ENCODE measurements at regions not wholly inside any gene's neighbourhood (a gene's known extent, or its start where the extent isn't known, plus 50 kb on each side); places are given as distances from the start of the nearest gene placed in this dataset.

DNA sequence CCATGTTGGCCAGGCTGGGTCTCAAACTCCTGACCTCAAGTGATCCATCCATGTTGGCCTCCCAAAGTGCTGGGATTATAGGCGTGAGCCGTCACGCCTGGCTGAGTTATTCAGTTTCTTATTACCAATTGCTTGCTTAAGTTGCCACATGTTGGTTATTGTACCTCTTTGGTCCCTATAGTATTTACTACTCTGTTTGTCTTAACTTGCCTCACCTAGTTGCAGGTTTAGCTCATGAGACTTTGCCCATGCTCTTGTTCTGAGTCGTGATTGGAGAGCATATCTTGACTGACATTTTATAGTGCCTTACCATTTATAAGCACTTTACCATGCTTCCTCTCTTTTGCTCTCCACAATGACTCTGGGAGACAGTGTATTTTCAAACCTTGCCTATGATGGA is 134.2 kb upstream of the HDGFL1 start:
- TF ChIP-seq TEAD4 (IDR thresholded peaks at IDR 0.05) (no peak), CREB1 (IDR thresholded peaks at IDR 0.05; ENCODE audit: low read depth) (no peak), CEBPB (IDR thresholded peaks at IDR 0.05) (no peak), NFIC (IDR thresholded peaks at IDR 0.05) (no peak), RAD21 (IDR thresholded peaks at IDR 0.05; ENCODE audit: low read depth) (no peak), FOXM1 (IDR thresholded peaks at IDR 0.05; ENCODE audit: borderline replicate concordance, low read depth) (no peak), EGR1 (IDR thresholded peaks at IDR 0.05) (no peak), YY1 (IDR thresholded peaks at IDR 0.05; ENCODE audit: low read depth) (no peak), ZBTB7A (IDR thresholded peaks at IDR 0.05; ENCODE audit: low read depth) (no peak), TCF12 (IDR thresholded peaks at IDR 0.05; ENCODE audit: low read depth) (no peak), TAF1 (IDR thresholded peaks at IDR 0.05; ENCODE audit: low read depth) (no peak), EP300 (IDR thresholded peaks at IDR 0.05; ENCODE audit: borderline replicate concordance) (no peak)
- TF ChIP-seq, protein P1, sequence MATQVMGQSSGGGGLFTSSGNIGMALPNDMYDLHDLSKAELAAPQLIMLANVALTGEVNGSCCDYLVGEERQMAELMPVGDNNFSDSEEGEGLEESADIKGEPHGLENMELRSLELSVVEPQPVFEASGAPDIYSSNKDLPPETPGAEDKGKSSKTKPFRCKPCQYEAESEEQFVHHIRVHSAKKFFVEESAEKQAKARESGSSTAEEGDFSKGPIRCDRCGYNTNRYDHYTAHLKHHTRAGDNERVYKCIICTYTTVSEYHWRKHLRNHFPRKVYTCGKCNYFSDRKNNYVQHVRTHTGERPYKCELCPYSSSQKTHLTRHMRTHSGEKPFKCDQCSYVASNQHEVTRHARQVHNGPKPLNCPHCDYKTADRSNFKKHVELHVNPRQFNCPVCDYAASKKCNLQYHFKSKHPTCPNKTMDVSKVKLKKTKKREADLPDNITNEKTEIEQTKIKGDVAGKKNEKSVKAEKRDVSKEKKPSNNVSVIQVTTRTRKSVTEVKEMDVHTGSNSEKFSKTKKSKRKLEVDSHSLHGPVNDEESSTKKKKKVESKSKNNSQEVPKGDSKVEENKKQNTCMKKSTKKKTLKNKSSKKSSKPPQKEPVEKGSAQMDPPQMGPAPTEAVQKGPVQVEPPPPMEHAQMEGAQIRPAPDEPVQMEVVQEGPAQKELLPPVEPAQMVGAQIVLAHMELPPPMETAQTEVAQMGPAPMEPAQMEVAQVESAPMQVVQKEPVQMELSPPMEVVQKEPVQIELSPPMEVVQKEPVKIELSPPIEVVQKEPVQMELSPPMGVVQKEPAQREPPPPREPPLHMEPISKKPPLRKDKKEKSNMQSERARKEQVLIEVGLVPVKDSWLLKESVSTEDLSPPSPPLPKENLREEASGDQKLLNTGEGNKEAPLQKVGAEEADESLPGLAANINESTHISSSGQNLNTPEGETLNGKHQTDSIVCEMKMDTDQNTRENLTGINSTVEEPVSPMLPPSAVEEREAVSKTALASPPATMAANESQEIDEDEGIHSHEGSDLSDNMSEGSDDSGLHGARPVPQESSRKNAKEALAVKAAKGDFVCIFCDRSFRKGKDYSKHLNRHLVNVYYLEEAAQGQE (IDR thresholded peaks at IDR 0.05; ENCODE audit: low read depth), result no peak
- TF ChIP-seq, protein P2, sequence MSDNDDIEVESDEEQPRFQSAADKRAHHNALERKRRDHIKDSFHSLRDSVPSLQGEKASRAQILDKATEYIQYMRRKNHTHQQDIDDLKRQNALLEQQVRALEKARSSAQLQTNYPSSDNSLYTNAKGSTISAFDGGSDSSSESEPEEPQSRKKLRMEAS (IDR thresholded peaks at IDR 0.05), result no peak
- TF ChIP-seq, protein P3, sequence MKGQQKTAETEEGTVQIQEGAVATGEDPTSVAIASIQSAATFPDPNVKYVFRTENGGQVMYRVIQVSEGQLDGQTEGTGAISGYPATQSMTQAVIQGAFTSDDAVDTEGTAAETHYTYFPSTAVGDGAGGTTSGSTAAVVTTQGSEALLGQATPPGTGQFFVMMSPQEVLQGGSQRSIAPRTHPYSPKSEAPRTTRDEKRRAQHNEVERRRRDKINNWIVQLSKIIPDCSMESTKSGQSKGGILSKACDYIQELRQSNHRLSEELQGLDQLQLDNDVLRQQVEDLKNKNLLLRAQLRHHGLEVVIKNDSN (IDR thresholded peaks at IDR 0.05), result no peak

GRCh38 chr6:22436134-22436533 is 133.2 kb upstream of the HDGFL1 start:
- no peak for TF ChIP-seq RAD21 (IDR thresholded peaks at IDR 0.05; ENCODE audit: low read depth)
- no peak for TF ChIP-seq TEAD4 (IDR thresholded peaks at IDR 0.05)
- TF ChIP-seq TCF12 (IDR thresholded peaks at IDR 0.05; ENCODE audit: low read depth), result no peak
- no peak for TF ChIP-seq TAF1 (IDR thresholded peaks at IDR 0.05; ENCODE audit: low read depth)
- TF ChIP-seq EP300 (IDR thresholded peaks at IDR 0.05; ENCODE audit: borderline replicate concordance), result no peak
- no peak for TF ChIP-seq NFIC (IDR thresholded peaks at IDR 0.05)
- TF ChIP-seq, protein P3 (IDR thresholded peaks at IDR 0.05), result no peak
- no peak for TF ChIP-seq YY1 (IDR thresholded peaks at IDR 0.05; ENCODE audit: low read depth)

GRCh38 chr6:22437665-22438064 is 131.7 kb upstream of the HDGFL1 start:
- TF ChIP-seq, protein P1 (IDR thresholded peaks at IDR 0.05; ENCODE audit: low read depth), result no peak

DNA sequence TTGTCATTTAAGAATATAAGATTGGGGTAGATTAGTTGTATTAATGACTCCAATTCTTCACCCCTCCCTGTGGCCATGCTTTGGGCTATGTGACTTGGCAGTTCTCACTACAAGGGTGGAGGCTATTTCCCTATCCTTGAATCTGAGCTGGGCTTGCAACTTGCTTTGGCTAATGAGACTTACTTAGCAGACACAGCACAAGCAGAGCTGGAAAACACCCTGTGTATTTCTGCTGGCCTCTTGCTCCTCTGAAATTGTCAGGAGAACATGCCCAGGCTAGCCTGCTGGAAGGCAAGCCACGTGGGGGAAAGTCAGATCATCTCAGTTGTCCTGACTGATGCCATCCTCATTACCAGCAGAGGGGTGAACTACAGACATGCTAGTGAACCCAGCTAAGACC is 126.5 kb upstream of the HDGFL1 start:
- TF ChIP-seq ZBTB7A (IDR thresholded peaks at IDR 0.05; ENCODE audit: low read depth) (no peak), CEBPB (IDR thresholded peaks at IDR 0.05) (no peak), NFIC (IDR thresholded peaks at IDR 0.05) (no peak), FOXM1 (IDR thresholded peaks at IDR 0.05; ENCODE audit: borderline replicate concordance, low read depth) (no peak), EGR1 (IDR thresholded peaks at IDR 0.05) (no peak), YY1 (IDR thresholded peaks at IDR 0.05; ENCODE audit: low read depth) (no peak), EP300 (IDR thresholded peaks at IDR 0.05; ENCODE audit: borderline replicate concordance) (no peak), TCF12 (IDR thresholded peaks at IDR 0.05; ENCODE audit: low read depth) (no peak), TEAD4 (IDR thresholded peaks at IDR 0.05) (no peak), TAF1 (IDR thresholded peaks at IDR 0.05; ENCODE audit: low read depth) (no peak), RAD21 (IDR thresholded peaks at IDR 0.05; ENCODE audit: low read depth) (no peak), CREB1 (IDR thresholded peaks at IDR 0.05; ENCODE audit: low read depth) (no peak)
- TF ChIP-seq, protein P3 (IDR thresholded peaks at IDR 0.05), result no peak
- TF ChIP-seq, protein P2 (IDR thresholded peaks at IDR 0.05), result no peak

- TF ChIP-seq, protein P1 (IDR thresholded peaks at IDR 0.05; ENCODE audit: low read depth), result no peak
- no peak for TF ChIP-seq RAD21 (IDR thresholded peaks at IDR 0.05; ENCODE audit: low read depth)
- TF ChIP-seq TAF1 (IDR thresholded peaks at IDR 0.05; ENCODE audit: low read depth), result no peak
- no peak for TF ChIP-seq TCF12 (IDR thresholded peaks at IDR 0.05; ENCODE audit: low read depth)
- TF ChIP-seq NFIC (IDR thresholded peaks at IDR 0.05), result no peak
- TF ChIP-seq, protein P2 (IDR thresholded peaks at IDR 0.05), result no peak
- TF ChIP-seq CREB1 (IDR thresholded peaks at IDR 0.05; ENCODE audit: low read depth), result no peak
Observed at GRCh38 chr6:22444330-22444729, 125.0 kb upstream of the HDGFL1 start.

Data from Ishikawa (cell line).